GM23338 (cell line): ENCODE measurements at regions not wholly inside any gene's neighbourhood (a gene's known extent, or its start where the extent isn't known, plus 50 kb on each side); places are given as distances from the start of the nearest gene placed in this dataset.

Source experiments
- ATAC-seq: fragments of 200-7000 bp; cut with Tn5 transposase; 3 replicates; pipeline ENCODE4 v1.9.1; 2020
- DNase-seq: peaks from one replicate; pipeline ENCODE4 v3.0.0-alpha.2; 2015; ENCODE audit warnings: low spot score
- H2AFZ ChIP-seq: fragments of 200-600 bp; sonication (generic); 2 replicates; pipeline ENCODE4 v1.8.0; 2016; ENCODE audit warnings: antibody characterized with exemption, mild to moderate bottlenecking, moderate library complexity
- H3F3A ChIP-seq: fragments of 200-600 bp; sonication (generic); replicated peaks from 2 replicates; pipeline ENCODE4 v1.8.0; 2017; ENCODE audit warnings: antibody characterized with exemption, mixed run types, low read depth
- H3K27ac ChIP-seq: fragments of 200-600 bp; sonication (generic); 2 replicates; pipeline ENCODE4 v1.6.1; 2016; ENCODE audit warnings: low read depth
- H3K27me3 ChIP-seq: fragments of 200-600 bp; sonication (generic); 2 replicates; pipeline ENCODE4 v1.8.0; 2016; ENCODE audit warnings: mild to moderate bottlenecking, mixed run types, moderate library complexity; ENCODE audit not compliant: insufficient read depth
- H3K36me3 ChIP-seq: fragments of 200-600 bp; sonication (generic); 2 replicates; pipeline ENCODE4 v1.8.0; 2016; ENCODE audit warnings: mild to moderate bottlenecking; ENCODE audit not compliant: insufficient read depth
- H3K4me1 ChIP-seq: fragments of 200-600 bp; sonication (generic); 2 replicates; pipeline ENCODE4 v1.8.0; 2016; ENCODE audit warnings: mild to moderate bottlenecking, moderate library complexity; ENCODE audit not compliant: insufficient read depth
- H3K4me2 ChIP-seq: fragments of 200-600 bp; sonication (generic); 2 replicates; pipeline ENCODE4 v1.7.1; 2017; ENCODE audit warnings: mixed run types
- H3K4me3 ChIP-seq: fragments of 200-600 bp; sonication (generic); 2 replicates; pipeline ENCODE4 v1.6.1; 2016; ENCODE audit warnings: mixed run types
- H3K79me2 ChIP-seq: fragments of 200-600 bp; sonication (generic); replicated peaks from 2 replicates; pipeline ENCODE4 v1.8.0; 2017; ENCODE audit warnings: mild to moderate bottlenecking; ENCODE audit not compliant: insufficient read depth
- H3K9me2 ChIP-seq: fragments of 200-600 bp; sonication (generic); 2 replicates; pipeline ENCODE4 v1.8.0; 2017; ENCODE audit not compliant: insufficient read depth
- H4K20me1 ChIP-seq: fragments of 200-600 bp; sonication (generic); replicated peaks from 2 replicates; pipeline ENCODE4 v1.8.0; 2017; ENCODE audit warnings: mild to moderate bottlenecking; ENCODE audit not compliant: insufficient read depth
- H3K27ac Mint-ChIP-seq: 2 replicates; pipeline ENCODE4 v1.8.0; 2020; ENCODE audit warnings: inconsistent platforms, mild to moderate bottlenecking, moderate library complexity, mixed read lengths
- H3K27me3 Mint-ChIP-seq: 3 replicates; pipeline ENCODE4 v1.8.0; 2022; ENCODE audit warnings: low read depth, mild to moderate bottlenecking, moderate library complexity, mixed read lengths, inconsistent platforms; ENCODE audit not compliant: insufficient read depth, poor library complexity
- H3K36me3 Mint-ChIP-seq: 3 replicates; pipeline ENCODE4 v1.8.0; 2021; ENCODE audit warnings: low read depth, mild to moderate bottlenecking, inconsistent platforms, moderate library complexity, mixed read lengths
- H3K4me1 Mint-ChIP-seq: 3 replicates; pipeline ENCODE4 v1.8.0; 2020; ENCODE audit warnings: mild to moderate bottlenecking, inconsistent platforms, mixed read lengths
- H3K4me3 Mint-ChIP-seq: 3 replicates; pipeline ENCODE4 v1.8.0; 2021; ENCODE audit warnings: moderate library complexity, mild to moderate bottlenecking, inconsistent platforms, mixed read lengths
- H3K9me3 Mint-ChIP-seq: 3 replicates; pipeline ENCODE4 v1.8.0; 2020; ENCODE audit warnings: moderate library complexity, mild to moderate bottlenecking, inconsistent platforms, mixed read lengths
- CREB1 ChIP-seq: fragments of 250-450 bp; sonication (Bioruptor Pico); IDR thresholded peaks from 2 replicates; pipeline ENCODE4 v1.5.0; 2020; ENCODE audit warnings: low read depth, mild to moderate bottlenecking, moderate library complexity
- CTCF ChIP-seq, 2 experiments: fragments of 200-600 bp in 1 of 2; sonication (generic) in 1 of 2; conservative IDR thresholded peaks; 2 replicates each; pipeline versions ENCODE4 v1.5.1 to v1.6.1; 2016 to 2017; ENCODE audit warnings: antibody characterized with exemption in 2 of 2, low read depth in 2 of 2, mild to moderate bottlenecking in 2 of 2, moderate library complexity in 1 of 2
- ETS1 ChIP-seq: IDR thresholded peaks from 2 replicates; pipeline ENCODE4 v1.6.1; 2016; ENCODE audit warnings: antibody characterized with exemption
- EZH2 ChIP-seq: fragments of 200-600 bp; sonication (generic); IDR thresholded peaks from one replicate; pipeline ENCODE4 v1.8.0; 2017; ENCODE audit warnings: antibody characterized with exemption, mild to moderate bottlenecking, low read depth; ENCODE audit not compliant: unreplicated experiment
- EZH2phosphoT487 ChIP-seq: fragments of 200-600 bp; sonication (generic); IDR thresholded peaks from one replicate; pipeline ENCODE4 v1.8.1; 2018; ENCODE audit warnings: antibody characterized with exemption; ENCODE audit not compliant: unreplicated experiment
- JUNB ChIP-seq: IDR thresholded peaks from one replicate; pipeline ENCODE4 v1.6.1; 2016; ENCODE audit warnings: antibody characterized with exemption; ENCODE audit not compliant: unreplicated experiment
- NANOG ChIP-seq: IDR thresholded peaks from 2 replicates; pipeline ENCODE4 v1.6.1; 2016; ENCODE audit warnings: antibody characterized with exemption, borderline replicate concordance
- POLR2AphosphoS5 ChIP-seq: IDR thresholded peaks from 2 replicates; pipeline ENCODE4 v1.6.1; 2016; ENCODE audit warnings: antibody characterized with exemption, low read depth
- REST ChIP-seq: IDR thresholded peaks from one replicate; pipeline ENCODE4 v1.6.1; 2018; ENCODE audit warnings: antibody characterized with exemption; ENCODE audit not compliant: unreplicated experiment
- STAT1 ChIP-seq: IDR thresholded peaks from one replicate; pipeline ENCODE4 v1.6.1; 2016; ENCODE audit warnings: antibody characterized with exemption; ENCODE audit not compliant: unreplicated experiment

- no peak for TF ChIP-seq JUNB
- Histone ChIP-seq H2AFZ (no peak overlapping the region), H3K79me2 (no peaks in the 10 kb centered on the region), H3K27me3 (no peaks in the 10 kb centered on the region), H4K20me1 (no peaks in the 10 kb centered on the region), H3F3A (no peaks in the 10 kb centered on the region), H3K36me3 (no peaks in the 10 kb centered on the region), H3K4me1 (no peaks in the 10 kb centered on the region), H3K4me3 (no peak overlapping the region), H3K9me2 (peaks cover 3% of the 10 kb centered on the region; the same call in 1 of the 2 replicates), H3K27ac (no peak overlapping the region), H3K4me2 (no peak overlapping the region)
- H3K27ac Mint-ChIP-seq: no peak overlapping the region
- no peak overlapping the region for H3K4me3 Mint-ChIP-seq
- H3K9me3 Mint-ChIP-seq: no peaks in the 10 kb centered on the region
- ATAC-seq (no peak), DNase-seq (no peak)
- H3K4me1 Mint-ChIP-seq: no peaks in the 10 kb centered on the region
- H3K36me3 Mint-ChIP-seq: no peaks in the 10 kb centered on the region
- no peaks in the 10 kb centered on the region for H3K27me3 Mint-ChIP-seq
These were observed 206.0 kb downstream of the PCSK1 start for GRCh38 chr5:96226941-96227552.

GRCh38 chr5:96222129-96222528, 210.9 kb downstream of the PCSK1 start:
- no peaks in the 10 kb centered on the region for H3K27me3 Mint-ChIP-seq
- H3K36me3 Mint-ChIP-seq: no peaks in the 10 kb centered on the region
- no peaks in the 10 kb centered on the region for H3K9me3 Mint-ChIP-seq
- DNase-seq (no peak), ATAC-seq (no peak)
- Histone ChIP-seq H3K4me1 (0 out of 2 replicates have a peak, but pooled peaks cover 3% of the 10 kb centered on the region), H4K20me1 (no peaks in the 10 kb centered on the region), H3K4me3 (no peak overlapping the region), H3K4me2 (no peak overlapping the region), H3K27ac (no peak overlapping the region), H3F3A (no peaks in the 10 kb centered on the region), H3K36me3 (no peaks in the 10 kb centered on the region), H3K79me2 (no peaks in the 10 kb centered on the region), H3K27me3 (no peaks in the 10 kb centered on the region), H3K9me2 (peaks cover 3% of the 10 kb centered on the region; the same call in 1 of the 2 replicates), H2AFZ (no peak overlapping the region)
- H3K4me3 Mint-ChIP-seq: no peak overlapping the region
- H3K4me1 Mint-ChIP-seq: peaks cover 9% of the 10 kb centered on the region
- no peak overlapping the region for H3K27ac Mint-ChIP-seq
- TF ChIP-seq CREB1 (CRISPR knock-in tag) (no peak), EZH2phosphoT487 (no peak), STAT1 (no peak), REST (no peak), ETS1 (no peak), CTCF (conservative IDR thresholded peaks at IDR 0.05; ENCODE audit: low read depth in 2 of 2) (no peak), NANOG (no peak), EZH2 (no peak), POLR2AphosphoS5 (no peak)
